Mesendoderm (in vitro differentiated cells): ENCODE measurements at regions not wholly inside any gene's neighbourhood (a gene's known extent, or its start where the extent isn't known, plus 50 kb on each side); places are given as distances from the start of the nearest gene placed in this dataset.

ENCODE experiments used
- DNase-seq: peaks from one replicate; pipeline ENCODE4 v3.0.0; 2013
- H2AK5ac ChIP-seq: 2 replicates; pipeline ENCODE4 v1.6.1; 2013; ENCODE audit warnings: low read length, inconsistent platforms
- H2BK120ac ChIP-seq: 2 replicates; pipeline ENCODE4 v1.6.1; 2013; ENCODE audit warnings: low read depth, mild to moderate bottlenecking, low read length, moderate library complexity, mixed read lengths
- H2BK15ac ChIP-seq: replicated peaks from 2 replicates; pipeline ENCODE4 v1.6.1; 2013; ENCODE audit warnings: low read depth, mild to moderate bottlenecking, moderate library complexity
- H2BK5ac ChIP-seq: 2 replicates; pipeline ENCODE4 v1.6.1; 2013; ENCODE audit warnings: low read length, inconsistent platforms
- H3K18ac ChIP-seq: 2 replicates; pipeline ENCODE4 v1.6.1; 2013; ENCODE audit warnings: mild to moderate bottlenecking, low read length, mixed read lengths
- H3K23ac ChIP-seq: one replicate; pipeline ENCODE4 v1.6.1; 2013; ENCODE audit warnings: low read length
- H3K27ac ChIP-seq: 2 replicates; pipeline ENCODE4 v1.5.1; 2013; ENCODE audit warnings: low read depth, mild to moderate bottlenecking, inconsistent platforms, low read length, moderate library complexity
- H3K27me3 ChIP-seq: 2 replicates; pipeline ENCODE4 v1.6.1; 2013; ENCODE audit warnings: low read length, control low read depth, mild to moderate bottlenecking, inconsistent platforms; ENCODE audit not compliant: insufficient read depth, poor library complexity
- H3K36me3 ChIP-seq: 2 replicates; pipeline ENCODE4 v1.6.1; 2013; ENCODE audit warnings: low read length, inconsistent platforms; ENCODE audit not compliant: control insufficient read depth, insufficient read depth
- H3K4ac ChIP-seq: one replicate; pipeline ENCODE4 v1.6.1; 2013; ENCODE audit warnings: low read depth, mild to moderate bottlenecking, low read length, moderate library complexity
- H3K4me1 ChIP-seq: 2 replicates; pipeline ENCODE4 v1.6.1; 2013; ENCODE audit warnings: low read depth, low read length, inconsistent platforms; ENCODE audit not compliant: control insufficient read depth
- H3K4me2 ChIP-seq: 2 replicates; pipeline ENCODE4 v1.6.1; 2013; ENCODE audit warnings: low read length
- H3K4me3 ChIP-seq: 2 replicates; pipeline ENCODE4 v1.5.1; 2013; ENCODE audit warnings: mild to moderate bottlenecking, low read length
- H3K56ac ChIP-seq: one replicate; pipeline ENCODE4 v1.6.1; 2013; ENCODE audit warnings: low read length
- H3K79me1 ChIP-seq: 2 replicates; pipeline ENCODE4 v1.6.1; 2013; ENCODE audit warnings: low read length, inconsistent platforms
- H3K79me2 ChIP-seq: 2 replicates; pipeline ENCODE4 v1.6.1; 2013; ENCODE audit warnings: mild to moderate bottlenecking, low read length; ENCODE audit not compliant: control insufficient read depth, insufficient read depth
- H3K9ac ChIP-seq: 2 replicates; pipeline ENCODE4 v1.6.1; 2013; ENCODE audit warnings: low read length, inconsistent platforms
- H4K5ac ChIP-seq: one replicate; pipeline ENCODE4 v1.6.1; 2013; ENCODE audit warnings: low read length
- H4K8ac ChIP-seq: one replicate; pipeline ENCODE4 v1.6.1; 2013; ENCODE audit warnings: low read depth, mild to moderate bottlenecking, control low read depth, low read length, moderate library complexity
- WGBS: extraction: QIAGEN DNeasy Blood & Tissue Kit; methylation state at CpG from one replicate; pipeline ENCODE4 v1.1.7; 2013; ENCODE audit warnings: low lambda C conversion rate, missing lambda C conversion rate; ENCODE audit not compliant: insufficient coverage; ENCODE audit errors: extremely low coverage; 5-methylcytosine and 5-hydroxymethylcytosine counted together

GRCh38 chr9:118313965-118314364, 609.8 kb downstream of the TLR4 start:
- WGBS, result no CpG with 5 or more reads among the region's 3 CpGs
- Histone ChIP-seq H3K23ac (no peak overlapping the region), H2BK15ac (no peak overlapping the region), H3K56ac (no peak overlapping the region), H3K18ac (no peak overlapping the region), H3K27ac (no peak overlapping the region), H3K4ac (no peak overlapping the region), H4K5ac (no peak overlapping the region), H3K27me3 (no peaks in the 10 kb centered on the region), H2AK5ac (no peak overlapping the region), H3K36me3 (no peaks in the 10 kb centered on the region), H4K8ac (no peak overlapping the region), H3K4me3 (no peak overlapping the region), H3K79me2 (no peaks in the 10 kb centered on the region), H2BK5ac (no peak overlapping the region), H2BK120ac (no peak overlapping the region), H3K4me2 (no peak overlapping the region), H3K9ac (no peak overlapping the region), H3K4me1 (no peaks in the 10 kb centered on the region), H3K79me1 (no peaks in the 10 kb centered on the region)
- no peak for DNase-seq

- Histone ChIP-seq H3K56ac (no peak overlapping the region), H3K18ac (no peak overlapping the region), H4K5ac (no peak overlapping the region), H3K4me3 (no peak overlapping the region), H4K8ac (no peak overlapping the region), H3K79me1 (no peaks in the 10 kb centered on the region), H3K4me1 (no peaks in the 10 kb centered on the region), H3K27ac (no peak overlapping the region), H3K27me3 (no peaks in the 10 kb centered on the region), H3K23ac (no peak overlapping the region), H3K79me2 (no peaks in the 10 kb centered on the region), H2BK15ac (no peak overlapping the region), H3K4ac (no peak overlapping the region), H2AK5ac (no peak overlapping the region), H3K9ac (no peak overlapping the region), H2BK120ac (no peak overlapping the region), H3K4me2 (no peak overlapping the region), H2BK5ac (no peak overlapping the region), H3K36me3 (no peaks in the 10 kb centered on the region)
- WGBS, result no CpG with 5 or more reads among the region's 2 CpGs
- DNase-seq, result no peak
Measured at GRCh38 chr9:118316831-118317343, 612.7 kb downstream of the TLR4 start.

- Histone ChIP-seq H2BK15ac (no peak overlapping the region), H3K18ac (no peak overlapping the region), H3K27ac (no peak overlapping the region), H3K23ac (no peak overlapping the region), H2AK5ac (no peak overlapping the region), H3K79me1 (no peaks in the 10 kb centered on the region), H3K56ac (no peak overlapping the region), H3K27me3 (no peaks in the 10 kb centered on the region), H3K4me1 (no peaks in the 10 kb centered on the region), H4K5ac (no peak overlapping the region), H3K4me2 (no peak overlapping the region), H2BK120ac (no peak overlapping the region), H3K79me2 (no peaks in the 10 kb centered on the region), H4K8ac (no peak overlapping the region), H3K4ac (no peak overlapping the region), H2BK5ac (no peak overlapping the region), H3K36me3 (no peaks in the 10 kb centered on the region), H3K9ac (no peak overlapping the region), H3K4me3 (no peak overlapping the region)
- no CpG with 5 or more reads among the region's 1 CpG for WGBS
- no peak for DNase-seq
Measured at GRCh38 chr9:118318770-118319431, 614.7 kb downstream of the TLR4 start.

GRCh38 chr9:118321788-118322187, 617.6 kb downstream of the TLR4 start:
- no peaks in the 10 kb centered on the region for H3K36me3 ChIP-seq
- DNase-seq, result no peak
- no peak overlapping the region for H2BK120ac ChIP-seq
- no peak overlapping the region for H4K5ac ChIP-seq
- H3K23ac ChIP-seq, result no peak overlapping the region
- no peak overlapping the region for H3K27ac ChIP-seq
- H3K4me2 ChIP-seq, result no peak overlapping the region
- no peak overlapping the region for H2BK5ac ChIP-seq
- no peaks in the 10 kb centered on the region for H3K79me1 ChIP-seq
- WGBS, result no CpG with 5 or more reads among the region's 1 CpG
- H2AK5ac ChIP-seq, result no peak overlapping the region
- H3K27me3 ChIP-seq, result no peaks in the 10 kb centered on the region
- no peak overlapping the region for H3K56ac ChIP-seq
- H3K4me1 ChIP-seq, result no peaks in the 10 kb centered on the region
- no peak overlapping the region for H3K9ac ChIP-seq
- no peak overlapping the region for H2BK15ac ChIP-seq
- no peak overlapping the region for H4K8ac ChIP-seq
- H3K18ac ChIP-seq, result no peak overlapping the region
- no peak overlapping the region for H3K4me3 ChIP-seq
- no peaks in the 10 kb centered on the region for H3K79me2 ChIP-seq
- no peak overlapping the region for H3K4ac ChIP-seq

- H3K4me1 ChIP-seq, result no peaks in the 10 kb centered on the region
- no peak overlapping the region for H3K23ac ChIP-seq
- H3K18ac ChIP-seq, result no peak overlapping the region
- no peaks in the 10 kb centered on the region for H3K27me3 ChIP-seq
- H3K79me1 ChIP-seq, result no peaks in the 10 kb centered on the region
- no peak overlapping the region for H2BK5ac ChIP-seq
- H4K8ac ChIP-seq, result no peak overlapping the region
- no peak overlapping the region for H3K27ac ChIP-seq
- H3K36me3 ChIP-seq, result no peaks in the 10 kb centered on the region
- no peak for DNase-seq
- H3K79me2 ChIP-seq, result no peaks in the 10 kb centered on the region
- no peak overlapping the region for H2BK120ac ChIP-seq
- H3K56ac ChIP-seq, result no peak overlapping the region
- H4K5ac ChIP-seq, result no peak overlapping the region
- no CpG with 5 or more reads among the region's 2 CpGs for WGBS
- H3K4me2 ChIP-seq, result no peak overlapping the region
- H2BK15ac ChIP-seq, result no peak overlapping the region
- no peak overlapping the region for H3K4ac ChIP-seq
- H3K4me3 ChIP-seq, result no peak overlapping the region
- H2AK5ac ChIP-seq, result no peak overlapping the region
- H3K9ac ChIP-seq, result no peak overlapping the region
Measured at GRCh38 chr9:118324706-118325105, 620.5 kb downstream of the TLR4 start.

- H4K8ac ChIP-seq, result no peak overlapping the region
- no peak overlapping the region for H3K27ac ChIP-seq
- no peak overlapping the region for H2BK5ac ChIP-seq
- H3K18ac ChIP-seq, result no peak overlapping the region
- H2AK5ac ChIP-seq, result no peak overlapping the region
- no peak overlapping the region for H3K4me2 ChIP-seq
- no peaks in the 10 kb centered on the region for H3K79me2 ChIP-seq
- no peak overlapping the region for H3K23ac ChIP-seq
- H3K9ac ChIP-seq, result no peak overlapping the region
- no peak overlapping the region for H3K4me3 ChIP-seq
- H3K56ac ChIP-seq, result no peak overlapping the region
- H3K79me1 ChIP-seq, result no peaks in the 10 kb centered on the region
- DNase-seq, result no peak
- H3K4me1 ChIP-seq, result no peaks in the 10 kb centered on the region
- H3K27me3 ChIP-seq, result no peaks in the 10 kb centered on the region
- no peak overlapping the region for H2BK15ac ChIP-seq
- no peak overlapping the region for H2BK120ac ChIP-seq
- WGBS, result no CpG with 5 or more reads among the region's 2 CpGs
- H4K5ac ChIP-seq, result no peak overlapping the region
- H3K4ac ChIP-seq, result no peak overlapping the region
- no peaks in the 10 kb centered on the region for H3K36me3 ChIP-seq
Measured at GRCh38 chr9:118325757-118326156, 621.6 kb downstream of the TLR4 start.
